DMS153 treated with DMSO at 0.1 percent for 48 hours (cell line): ENCODE measurements at regions not wholly inside any gene's neighbourhood (a gene's known extent, or its start where the extent isn't known, plus 50 kb on each side); places are given as distances from the start of the nearest gene placed in this dataset.

Source experiments
- DNase-seq: peaks from one replicate; lab custom pipeline; 2025; ENCODE audit not compliant: unreplicated experiment; lab: John Stamatoyannopoulos, UW

DNA sequence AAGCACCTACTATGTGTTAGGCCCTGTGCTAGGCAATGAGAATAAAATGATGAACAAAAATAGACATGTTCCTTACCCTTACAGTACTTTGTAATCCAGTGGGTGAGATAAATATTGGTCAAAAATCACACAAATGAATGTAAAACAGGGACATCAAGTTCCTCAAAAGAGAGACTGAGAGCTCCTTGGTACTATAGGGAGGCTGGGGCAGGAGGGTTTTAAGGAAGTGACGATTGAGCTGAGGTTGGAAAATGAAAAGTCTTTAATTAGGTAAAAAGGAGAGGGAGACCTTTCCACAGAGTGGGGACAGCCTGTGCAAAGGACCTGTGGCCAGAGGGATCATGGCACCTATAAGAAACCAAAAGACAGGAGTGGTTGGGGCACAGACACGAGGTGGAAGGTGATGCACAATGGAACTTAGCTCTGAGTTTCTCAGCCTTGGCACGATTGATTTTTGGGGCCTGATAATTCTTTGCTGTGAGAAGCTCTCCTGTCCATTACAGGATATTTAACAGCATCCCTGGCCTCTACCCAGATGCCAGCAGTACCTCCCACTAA lies 140.3 kb downstream of the CEP57L1 start:
- DNase-seq = no peak

DNA sequence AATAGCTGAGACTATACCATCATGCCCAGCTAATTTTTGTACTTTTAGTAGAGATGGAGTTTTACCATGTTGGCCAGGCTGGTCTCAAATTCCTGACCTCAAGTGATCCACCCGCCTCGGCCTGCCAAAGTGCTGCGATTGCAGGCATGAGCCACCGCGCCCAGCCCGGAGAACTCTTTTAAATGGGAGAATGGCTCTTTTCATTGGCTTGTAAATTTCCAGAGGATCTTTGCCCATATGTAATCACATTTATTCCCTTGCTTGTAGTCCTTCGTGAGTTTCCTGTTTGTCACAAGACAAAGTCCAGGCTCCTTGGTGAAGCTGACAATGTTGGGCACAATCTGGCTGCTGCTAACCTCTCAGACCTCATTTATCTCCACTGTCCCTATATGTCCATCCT lies 135.1 kb downstream of the CEP57L1 start:
- DNase-seq = no peak

DNA sequence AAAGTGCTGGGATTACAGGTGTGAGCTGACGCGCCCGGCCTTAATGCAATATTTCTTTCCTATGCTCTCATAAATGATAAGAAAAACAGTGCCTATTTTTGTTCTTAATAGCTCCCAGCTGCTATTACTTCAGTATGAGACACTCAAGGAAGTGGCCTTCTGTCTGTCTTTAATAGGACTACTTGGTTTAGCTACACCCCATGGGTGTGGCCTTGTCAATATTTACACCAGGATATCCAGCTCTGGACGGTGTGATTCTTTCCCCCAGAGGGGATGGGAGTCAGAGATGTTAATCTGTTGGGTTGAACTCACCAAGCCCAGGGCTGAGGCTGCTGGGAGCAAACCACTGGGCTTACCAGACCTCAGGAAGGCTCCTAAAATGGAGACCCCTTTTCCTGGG lies 134.2 kb downstream of the CEP57L1 start:
- DNase-seq = no peak

DNA sequence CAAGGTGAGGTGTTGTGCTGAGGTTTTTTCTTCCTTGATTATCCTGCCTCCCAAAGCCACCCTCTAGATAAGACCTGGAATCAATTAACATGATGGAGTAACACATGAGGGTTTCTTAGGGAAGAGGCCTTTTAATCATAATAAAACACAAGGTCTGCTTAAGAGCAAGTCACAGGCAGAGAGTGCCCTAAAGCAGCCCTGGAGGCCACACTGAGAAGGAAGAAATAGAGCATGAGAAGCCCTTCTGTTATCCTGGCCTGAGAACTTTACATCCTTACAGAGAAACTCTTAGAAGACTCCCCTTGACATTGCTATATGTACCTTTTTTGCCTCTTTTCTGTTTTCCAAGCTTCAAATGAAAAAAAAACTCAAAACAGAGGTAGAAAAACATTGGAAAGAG lies 132.3 kb downstream of the CEP57L1 start:
- DNase-seq = no peak

DNA sequence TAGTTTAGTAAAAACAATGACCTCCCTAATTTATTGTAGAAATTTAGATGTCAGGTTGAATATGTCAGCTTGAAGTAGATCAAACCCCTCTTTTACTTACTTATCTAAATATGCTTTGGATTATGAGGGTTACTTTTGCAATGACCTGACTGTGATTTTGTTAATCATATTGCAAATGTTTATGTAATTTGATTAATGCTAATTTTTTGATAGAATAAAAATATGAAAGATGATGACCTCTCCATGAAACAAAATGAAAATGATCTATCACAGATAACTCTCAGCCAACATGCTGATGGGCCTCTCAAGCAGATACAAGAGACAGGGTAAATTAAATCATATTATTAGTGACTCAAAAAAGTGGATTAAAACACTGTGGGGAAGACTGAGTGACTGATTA lies 131.0 kb downstream of the CEP57L1 start:
- no peak for DNase-seq

DNA sequence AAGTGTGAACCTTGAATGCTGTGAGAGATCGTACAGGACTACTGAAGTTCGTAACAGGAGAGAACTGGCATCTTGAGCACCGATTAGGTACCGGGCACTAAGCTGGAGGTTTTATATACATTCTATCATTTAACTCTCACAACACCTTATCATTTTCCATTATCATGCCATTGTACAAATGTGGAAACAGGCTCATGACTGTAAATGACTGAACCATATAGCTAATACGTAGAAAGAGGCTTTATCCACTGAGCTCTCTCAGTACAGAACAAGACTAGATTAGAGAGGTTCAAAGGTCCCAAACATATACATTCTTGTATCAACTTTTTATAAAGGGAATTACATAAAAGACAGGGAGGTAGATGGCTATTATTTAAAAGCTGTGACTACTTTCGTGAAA lies 130.6 kb downstream of the CEP57L1 start:
- DNase-seq = no peak

DNA sequence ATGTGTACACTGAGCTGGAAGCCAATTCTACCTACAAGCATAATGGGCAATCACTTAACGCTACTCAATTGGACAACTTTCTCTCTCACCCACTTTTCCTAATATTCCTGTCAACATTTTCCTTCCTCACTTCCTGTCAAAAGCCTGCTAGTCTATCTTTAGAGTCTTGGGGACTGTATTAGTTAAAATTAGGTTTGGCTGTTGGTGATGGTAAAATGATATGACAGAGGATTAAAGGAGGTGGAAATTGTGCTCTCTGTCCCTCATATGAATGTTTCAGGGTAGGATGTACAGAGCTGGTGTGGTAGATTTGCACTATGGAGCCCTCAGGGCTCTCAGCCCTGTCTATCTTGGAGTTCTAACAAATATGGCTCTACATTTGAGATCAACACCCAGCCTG lies 129.7 kb downstream of the CEP57L1 start:
- DNase-seq = no peak

DNA sequence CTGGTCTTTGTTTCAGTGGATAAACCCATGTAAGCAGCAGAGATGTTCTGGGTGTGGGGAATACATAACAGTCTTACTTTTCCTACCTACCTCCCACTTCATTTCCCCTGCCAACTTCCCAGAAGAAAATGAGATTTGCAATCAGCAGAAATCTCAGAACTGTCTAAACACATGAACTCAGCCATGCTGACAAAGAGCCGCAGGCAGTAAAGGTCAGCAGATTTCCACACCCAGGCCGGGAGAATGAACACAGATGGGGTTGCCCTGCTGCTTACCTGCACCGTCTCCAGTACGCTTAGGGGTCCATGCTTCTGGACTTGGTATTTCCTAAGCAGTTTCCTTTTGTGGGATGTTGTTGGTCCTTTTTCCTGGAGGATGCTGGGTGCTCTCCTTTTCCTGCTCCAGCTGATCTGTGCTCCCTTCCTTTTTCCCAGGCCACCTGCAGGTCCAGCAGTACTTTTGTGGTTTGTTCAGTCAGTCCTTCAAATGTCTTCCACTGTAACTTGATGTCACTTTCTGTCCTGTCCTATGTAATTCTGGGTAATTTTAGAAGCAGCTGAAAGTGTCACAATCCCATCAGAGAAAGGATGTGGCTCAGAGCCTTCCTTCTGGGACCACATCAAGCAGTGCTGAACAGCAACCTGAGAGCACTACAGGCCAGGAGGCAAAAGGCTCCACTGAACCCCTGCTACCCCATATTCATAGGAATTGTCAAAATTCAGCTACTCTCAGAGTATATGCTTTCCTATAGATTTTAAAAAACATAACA lies 129.0 kb downstream of the CEP57L1 start:
- no peak for DNase-seq

DNA sequence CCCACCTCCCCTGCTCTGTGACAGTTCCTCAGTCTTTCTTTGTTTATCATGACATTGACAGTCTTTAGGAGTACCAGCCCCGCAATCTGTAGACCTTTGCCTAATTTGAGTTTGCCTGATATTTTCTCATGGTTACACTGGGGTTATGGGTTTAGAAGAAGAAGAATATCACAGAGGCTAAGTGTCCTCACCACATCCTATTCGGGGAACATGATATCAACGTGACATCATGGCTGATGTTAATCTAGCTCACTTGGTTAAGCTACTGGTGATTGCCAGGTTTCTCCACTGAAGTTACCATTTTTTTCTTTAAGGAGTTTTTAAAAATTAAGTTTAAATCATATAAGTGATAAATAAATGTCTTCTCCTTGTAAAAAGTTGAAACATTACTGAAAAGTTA lies 127.5 kb downstream of the CEP57L1 start:
- DNase-seq = no peak

DNA sequence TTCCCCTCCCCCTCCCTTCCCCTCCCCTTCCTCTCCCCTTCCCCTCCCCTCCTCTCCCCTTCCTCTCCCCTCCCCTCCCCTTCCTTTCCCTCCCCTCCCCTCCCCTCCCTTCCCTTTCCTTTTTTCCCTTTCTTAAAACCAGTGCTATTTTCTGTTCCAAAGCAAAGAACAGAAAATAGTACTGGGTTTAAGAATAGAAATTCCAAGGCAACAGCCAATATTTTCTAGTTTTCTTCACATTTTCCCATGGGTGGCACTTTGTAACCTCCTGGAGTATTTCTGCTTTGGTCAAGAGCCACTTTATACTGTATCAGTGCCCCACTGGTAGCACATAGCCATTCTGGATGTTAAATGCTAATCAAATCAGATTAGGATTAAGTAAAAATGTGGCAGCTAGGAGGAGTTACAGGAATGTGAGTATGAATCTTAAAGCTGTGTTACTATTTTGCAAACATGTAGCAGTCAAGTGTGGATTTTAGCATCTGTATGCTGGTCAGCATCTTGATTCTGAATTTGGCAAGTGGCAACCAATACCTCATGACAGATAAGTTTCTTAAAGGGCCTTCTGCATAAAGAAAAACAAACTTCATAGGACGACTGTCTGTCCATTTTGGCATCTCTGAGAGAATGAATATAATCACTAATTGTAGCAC lies 126.4 kb downstream of the CEP57L1 start:
- DNase-seq = no peak
